ENCODE measurements at regions not wholly inside any gene's neighbourhood (a gene's known extent, or its start where the extent isn't known, plus 50 kb on each side); places are given as distances from the start of the nearest gene placed in this dataset.
A peak's percentile ranks its signal among the peaks of the same experiment; 100 is the strongest.

DNA sequence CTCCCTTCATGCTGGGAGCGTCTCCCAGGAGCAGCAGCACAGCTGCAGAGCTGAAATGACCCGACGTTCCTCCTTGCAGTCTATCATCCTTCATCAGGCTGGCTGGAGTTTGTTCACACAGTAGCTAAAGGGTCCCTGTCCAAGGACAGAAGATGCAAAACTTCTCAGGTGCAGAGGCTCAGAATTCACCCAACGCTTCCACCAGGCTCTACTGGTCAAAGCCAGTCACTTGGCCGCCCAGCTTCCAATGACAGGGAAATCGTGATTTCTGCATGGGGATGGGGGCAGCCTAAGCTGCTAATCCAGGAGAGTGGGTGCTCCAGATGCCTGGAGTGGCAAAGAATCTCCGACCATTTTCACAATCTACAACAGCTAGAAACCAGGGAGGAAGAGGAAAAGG is 97.0 kb upstream of the SALL3 start:
- TF ChIP-seq, protein P1, sequence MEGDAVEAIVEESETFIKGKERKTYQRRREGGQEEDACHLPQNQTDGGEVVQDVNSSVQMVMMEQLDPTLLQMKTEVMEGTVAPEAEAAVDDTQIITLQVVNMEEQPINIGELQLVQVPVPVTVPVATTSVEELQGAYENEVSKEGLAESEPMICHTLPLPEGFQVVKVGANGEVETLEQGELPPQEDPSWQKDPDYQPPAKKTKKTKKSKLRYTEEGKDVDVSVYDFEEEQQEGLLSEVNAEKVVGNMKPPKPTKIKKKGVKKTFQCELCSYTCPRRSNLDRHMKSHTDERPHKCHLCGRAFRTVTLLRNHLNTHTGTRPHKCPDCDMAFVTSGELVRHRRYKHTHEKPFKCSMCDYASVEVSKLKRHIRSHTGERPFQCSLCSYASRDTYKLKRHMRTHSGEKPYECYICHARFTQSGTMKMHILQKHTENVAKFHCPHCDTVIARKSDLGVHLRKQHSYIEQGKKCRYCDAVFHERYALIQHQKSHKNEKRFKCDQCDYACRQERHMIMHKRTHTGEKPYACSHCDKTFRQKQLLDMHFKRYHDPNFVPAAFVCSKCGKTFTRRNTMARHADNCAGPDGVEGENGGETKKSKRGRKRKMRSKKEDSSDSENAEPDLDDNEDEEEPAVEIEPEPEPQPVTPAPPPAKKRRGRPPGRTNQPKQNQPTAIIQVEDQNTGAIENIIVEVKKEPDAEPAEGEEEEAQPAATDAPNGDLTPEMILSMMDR (conservative IDR thresholded peaks at IDR 0.05; ENCODE audit: low read depth, low read length) = no peak
- no peak overlapping the region for H3K9ac ChIP-seq

DNA sequence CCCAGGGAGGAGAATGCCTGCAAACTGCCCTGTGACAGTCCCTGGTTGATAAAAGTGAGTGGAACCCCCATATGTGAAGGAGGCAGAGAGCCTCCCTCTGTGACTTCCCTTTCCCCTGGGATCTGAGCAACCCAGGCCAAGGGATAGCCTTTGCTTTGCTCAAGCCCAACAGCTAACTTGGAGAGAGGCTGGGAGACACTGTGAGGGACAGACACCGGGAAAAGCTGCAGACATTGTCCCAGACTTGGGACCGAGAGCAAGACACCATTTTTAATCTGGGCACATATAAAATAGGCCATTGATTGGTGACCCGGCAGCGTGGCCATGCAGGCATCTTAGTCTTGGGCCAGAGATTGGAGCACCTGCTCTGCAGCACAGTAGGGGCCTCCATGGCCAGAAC is 96.1 kb upstream of the SALL3 start:
- Histone ChIP-seq H3K36me3 (ENCODE audit: insufficient read depth) (no peaks in the 10 kb centered on the region), H3K27me3 (ENCODE audit: insufficient read depth, low read depth) (no peaks in the 10 kb centered on the region), H4K20me1 (ENCODE audit: insufficient read depth) (no peaks in the 10 kb centered on the region), H3K79me2 (ENCODE audit: insufficient read depth, low read depth) (no peaks in the 10 kb centered on the region), H3K9ac (no peak overlapping the region), H3K4me3 (IDR thresholded peaks at IDR 0.05; ENCODE audit: insufficient read depth, low read depth, low read length) (no peak overlapping the region), H3K4me2 (no peak overlapping the region), H3K4me1 (ENCODE audit: low read depth, poor library complexity, severe bottlenecking) (peaks cover 40% of the 10 kb centered on the region), H3K27ac (no peak overlapping the region), H2AFZ (ENCODE audit: low read depth) (no peak overlapping the region)
- TF ChIP-seq, protein P1 (conservative IDR thresholded peaks at IDR 0.05; ENCODE audit: low read depth, low read length) = no peak

More for the DNA sequence above, 97.0 kb upstream of the SALL3 start:
- Histone ChIP-seq H3K27me3 (ENCODE audit: insufficient read depth, low read depth) (no peaks in the 10 kb centered on the region), H3K36me3 (ENCODE audit: insufficient read depth) (no peaks in the 10 kb centered on the region), H3K79me2 (ENCODE audit: insufficient read depth, low read depth) (no peaks in the 10 kb centered on the region), H3K4me3 (IDR thresholded peaks at IDR 0.05; ENCODE audit: insufficient read depth, low read depth, low read length) (no peak overlapping the region), H3K27ac (no peak overlapping the region), H4K20me1 (ENCODE audit: insufficient read depth) (no peaks in the 10 kb centered on the region), H2AFZ (ENCODE audit: low read depth) (no peak overlapping the region), H3K4me2 (no peak overlapping the region), H3K4me1 (ENCODE audit: low read depth, poor library complexity, severe bottlenecking) (peaks cover 31% of the 10 kb centered on the region)

DNA sequence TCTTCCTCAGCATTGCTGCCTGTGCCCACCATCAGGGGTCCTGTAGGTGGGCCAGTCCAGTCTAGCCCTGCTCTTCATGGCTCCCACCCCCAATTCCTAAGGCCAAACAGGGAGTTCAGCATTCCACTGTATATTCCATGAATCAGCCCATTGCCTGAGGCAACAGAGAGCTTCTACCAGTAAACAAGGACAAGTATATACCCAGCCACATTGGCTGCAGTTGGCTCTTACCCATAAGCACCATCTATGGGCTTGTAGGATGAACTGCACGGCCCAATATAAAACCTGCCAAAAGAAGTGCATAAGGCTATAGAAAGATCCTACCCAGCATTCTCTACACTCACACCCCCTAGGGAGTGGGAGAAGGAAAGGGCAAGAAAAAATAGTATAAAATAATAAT is 95.1 kb upstream of the SALL3 start:
- Histone ChIP-seq H3K27me3 (ENCODE audit: insufficient read depth, low read depth) (no peaks in the 10 kb centered on the region), H3K9ac (no peak overlapping the region), H3K4me2 (no peak overlapping the region), H3K4me3 (IDR thresholded peaks at IDR 0.05; ENCODE audit: insufficient read depth, low read depth, low read length) (no peak overlapping the region), H2AFZ (ENCODE audit: low read depth) (no peak overlapping the region), H3K4me1 (ENCODE audit: low read depth, poor library complexity, severe bottlenecking) (peaks cover 40% of the 10 kb centered on the region), H3K79me2 (ENCODE audit: insufficient read depth, low read depth) (no peaks in the 10 kb centered on the region), H3K36me3 (ENCODE audit: insufficient read depth) (no peaks in the 10 kb centered on the region), H3K27ac (no peak overlapping the region; the same call in 1 of the 2 replicates), H4K20me1 (ENCODE audit: insufficient read depth) (no peaks in the 10 kb centered on the region)
- TF ChIP-seq, protein P1 (conservative IDR thresholded peaks at IDR 0.05; ENCODE audit: low read depth, low read length) = peak; percentile 43

DNA sequence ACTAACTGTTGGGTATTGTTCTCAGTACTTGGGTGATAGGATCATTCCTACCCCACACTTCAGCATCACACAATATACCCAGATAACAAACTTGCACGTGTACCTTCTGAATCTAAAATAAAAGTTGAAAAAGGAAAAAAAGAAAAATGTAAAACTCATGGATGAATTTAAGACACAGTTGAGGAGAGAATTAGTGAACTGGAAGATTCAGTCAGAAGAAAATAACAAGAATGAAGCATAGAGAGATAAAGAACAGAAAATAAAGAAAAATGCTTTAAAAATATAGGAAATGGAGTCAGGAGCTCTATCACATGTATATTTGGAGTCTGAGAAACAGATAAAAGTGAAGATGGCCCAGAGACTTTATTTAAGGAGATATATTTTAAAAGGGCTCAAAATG is 90.4 kb upstream of the SALL3 start:
- H3K27me3 ChIP-seq (ENCODE audit: insufficient read depth, low read depth) = no peaks in the 10 kb centered on the region
- peaks cover 70% of the 10 kb centered on the region for H3K4me1 ChIP-seq (ENCODE audit: low read depth, poor library complexity, severe bottlenecking)
- no peak overlapping the region for H3K9ac ChIP-seq
- TF ChIP-seq, protein P1 (conservative IDR thresholded peaks at IDR 0.05; ENCODE audit: low read depth, low read length) = no peak
- no peak overlapping the region for H2AFZ ChIP-seq (ENCODE audit: low read depth)
- H3K79me2 ChIP-seq (ENCODE audit: insufficient read depth, low read depth) = no peaks in the 10 kb centered on the region
- no peak overlapping the region for H3K27ac ChIP-seq
- no peaks in the 10 kb centered on the region for H3K36me3 ChIP-seq (ENCODE audit: insufficient read depth)
- H4K20me1 ChIP-seq (ENCODE audit: insufficient read depth) = no peaks in the 10 kb centered on the region
- H3K4me2 ChIP-seq = no peak overlapping the region
- no peak overlapping the region for H3K4me3 ChIP-seq (IDR thresholded peaks at IDR 0.05; ENCODE audit: insufficient read depth, low read depth, low read length)

Data from KMS-11 (cell line).